ENCODE measurements at regions not wholly inside any gene's neighbourhood (a gene's known extent, or its start where the extent isn't known, plus 50 kb on each side); places are given as distances from the start of the nearest gene placed in this dataset.
"Not testable (repeated sequence)": the region's sequence is repeated elsewhere in the genome, so short reads cannot be mapped to it uniquely, and the experiment has no call there.

- H3K4me3 ChIP-seq (ENCODE audit: low read depth, low read length), result no peak overlapping the region
- DNase-seq (ENCODE audit: low read depth), result peak; percentile 16
- peak; percentile 79 for TF ChIP-seq CTCF (IDR thresholded peaks at IDR 0.05; ENCODE audit: low read depth, low read length, missing control alignments)
Measured at GRCh38 chr22:35154937-35155387, 89.0 kb downstream of the ISX start.

GRCh38 chr22:35155403-35156025 lies 89.6 kb downstream of the ISX start:
- DNase-seq (ENCODE audit: low read depth), result no peak
- no peak overlapping the region for H3K4me3 ChIP-seq (ENCODE audit: low read depth, low read length)
- TF ChIP-seq CTCF (IDR thresholded peaks at IDR 0.05; ENCODE audit: low read depth, low read length, missing control alignments), result peak; percentile 41

- no peak overlapping the region for H3K4me3 ChIP-seq (ENCODE audit: low read depth, low read length)
- DNase-seq (ENCODE audit: low read depth), result no peak
- TF ChIP-seq CTCF (IDR thresholded peaks at IDR 0.05; ENCODE audit: low read depth, low read length, missing control alignments), result no peak
Measured at GRCh38 chr22:35156945-35157344, 91.0 kb downstream of the ISX start.

GRCh38 chr22:35158336-35158735 lies 92.4 kb downstream of the ISX start:
- DNase-seq (ENCODE audit: low read depth), result no peak
- H3K4me3 ChIP-seq (ENCODE audit: low read depth, low read length), result no peak overlapping the region
- no peak for TF ChIP-seq CTCF (IDR thresholded peaks at IDR 0.05; ENCODE audit: low read depth, low read length, missing control alignments)

- TF ChIP-seq CTCF (IDR thresholded peaks at IDR 0.05; ENCODE audit: low read depth, low read length, missing control alignments), result no peak
- DNase-seq (ENCODE audit: low read depth), result no peak
- H3K4me3 ChIP-seq (ENCODE audit: low read depth, low read length), result no peak overlapping the region
Measured at GRCh38 chr22:35159343-35159742, 93.4 kb downstream of the ISX start.

GRCh38 chr22:35160268-35160667 lies 94.3 kb downstream of the ISX start:
- no peak overlapping the region for H3K4me3 ChIP-seq (ENCODE audit: low read depth, low read length)
- TF ChIP-seq CTCF (IDR thresholded peaks at IDR 0.05; ENCODE audit: low read depth, low read length, missing control alignments), result no peak
- no peak for DNase-seq (ENCODE audit: low read depth)

- H3K4me3 ChIP-seq (ENCODE audit: low read depth, low read length); DNase-seq (ENCODE audit: low read depth): not testable (repeated sequence)
Measured at GRCh38 chr22:35165896-35166295, 91.4 kb upstream of the HMGXB4 start.
